ENCODE measurements at regions not wholly inside any gene's neighbourhood (a gene's known extent, or its start where the extent isn't known, plus 50 kb on each side); places are given as distances from the start of the nearest gene placed in this dataset.

- Histone ChIP-seq H3K4me3 (IDR thresholded peaks at IDR 0.05; ENCODE audit: insufficient read depth, low read depth, low read length) (no peak overlapping the region), H3K79me2 (ENCODE audit: insufficient read depth, low read depth) (no peaks in the 10 kb centered on the region), H4K20me1 (ENCODE audit: insufficient read depth) (no peaks in the 10 kb centered on the region), H3K9ac (no peak overlapping the region), H3K4me1 (ENCODE audit: low read depth, poor library complexity, severe bottlenecking) (no peaks in the 10 kb centered on the region), H3K4me2 (no peak overlapping the region), H3K36me3 (ENCODE audit: insufficient read depth) (no peaks in the 10 kb centered on the region), H3K27ac (no peak overlapping the region), H2AFZ (ENCODE audit: low read depth) (no peak overlapping the region), H3K27me3 (ENCODE audit: insufficient read depth, low read depth) (no peaks in the 10 kb centered on the region)
- TF ChIP-seq CTCF (conservative IDR thresholded peaks at IDR 0.05; ENCODE audit: low read depth, low read length): no peak
These were observed 266.8 kb downstream of the MTRR start for GRCh38 chr5:8135742-8136141.

GRCh38 chr5:8136271-8136670, 267.3 kb downstream of the MTRR start:
- no peaks in the 10 kb centered on the region for H3K27me3 ChIP-seq (ENCODE audit: insufficient read depth, low read depth)
- no peak overlapping the region for H3K4me3 ChIP-seq (IDR thresholded peaks at IDR 0.05; ENCODE audit: insufficient read depth, low read depth, low read length)
- TF ChIP-seq CTCF (conservative IDR thresholded peaks at IDR 0.05; ENCODE audit: low read depth, low read length): no peak
- no peak overlapping the region for H2AFZ ChIP-seq (ENCODE audit: low read depth)
- no peaks in the 10 kb centered on the region for H3K79me2 ChIP-seq (ENCODE audit: insufficient read depth, low read depth)
- no peaks in the 10 kb centered on the region for H3K4me1 ChIP-seq (ENCODE audit: low read depth, poor library complexity, severe bottlenecking)
- H4K20me1 ChIP-seq (ENCODE audit: insufficient read depth): no peaks in the 10 kb centered on the region
- H3K9ac ChIP-seq: no peak overlapping the region
- H3K36me3 ChIP-seq (ENCODE audit: insufficient read depth): no peaks in the 10 kb centered on the region
- no peak overlapping the region for H3K4me2 ChIP-seq
- no peak overlapping the region for H3K27ac ChIP-seq

- no peaks in the 10 kb centered on the region for H3K27me3 ChIP-seq (ENCODE audit: insufficient read depth, low read depth)
- no peak for TF ChIP-seq CTCF (conservative IDR thresholded peaks at IDR 0.05; ENCODE audit: low read depth, low read length)
- no peak overlapping the region for H3K4me2 ChIP-seq
- no peak overlapping the region for H3K4me3 ChIP-seq (IDR thresholded peaks at IDR 0.05; ENCODE audit: insufficient read depth, low read depth, low read length)
- no peak overlapping the region for H2AFZ ChIP-seq (ENCODE audit: low read depth)
- no peak overlapping the region for H3K27ac ChIP-seq
- no peak overlapping the region for H3K9ac ChIP-seq
- no peaks in the 10 kb centered on the region for H3K36me3 ChIP-seq (ENCODE audit: insufficient read depth)
- H3K79me2 ChIP-seq (ENCODE audit: insufficient read depth, low read depth): no peaks in the 10 kb centered on the region
- H4K20me1 ChIP-seq (ENCODE audit: insufficient read depth): no peaks in the 10 kb centered on the region
- H3K4me1 ChIP-seq (ENCODE audit: low read depth, poor library complexity, severe bottlenecking): no peaks in the 10 kb centered on the region
These were observed 269.1 kb downstream of the MTRR start for GRCh38 chr5:8137941-8138550.

- Histone ChIP-seq H2AFZ (ENCODE audit: low read depth) (no peak overlapping the region), H3K27me3 (ENCODE audit: insufficient read depth, low read depth) (no peaks in the 10 kb centered on the region), H3K9ac (no peak overlapping the region), H3K4me2 (no peak overlapping the region), H3K4me3 (IDR thresholded peaks at IDR 0.05; ENCODE audit: insufficient read depth, low read depth, low read length) (no peak overlapping the region), H3K36me3 (ENCODE audit: insufficient read depth) (no peaks in the 10 kb centered on the region), H4K20me1 (ENCODE audit: insufficient read depth) (no peaks in the 10 kb centered on the region), H3K4me1 (ENCODE audit: low read depth, poor library complexity, severe bottlenecking) (no peaks in the 10 kb centered on the region), H3K79me2 (ENCODE audit: insufficient read depth, low read depth) (no peaks in the 10 kb centered on the region), H3K27ac (no peak overlapping the region)
- TF ChIP-seq CTCF (conservative IDR thresholded peaks at IDR 0.05; ENCODE audit: low read depth, low read length): no peak
These were observed 269.9 kb downstream of the MTRR start for GRCh38 chr5:8138884-8139283.

Data from KMS-11 (cell line).